Glomerular endothelial cell (primary cell): ENCODE measurements at regions not wholly inside any gene's neighbourhood (a gene's known extent, or its start where the extent isn't known, plus 50 kb on each side); places are given as distances from the start of the nearest gene placed in this dataset.
"Not testable (repeated sequence)": the region's sequence is repeated elsewhere in the genome, so short reads cannot be mapped to it uniquely, and the experiment has no call there.

Experiments used
- DNase-seq: peaks from one replicate; pipeline ENCODE4 v3.0.0-alpha.2; 2011; ENCODE audit warnings: low read depth, low spot score; ENCODE audit errors: extremely low read depth

- no peak for DNase-seq
Observed at GRCh38 chr9:78437806-78438205, 140.9 kb downstream of the PSAT1 start.

- no peak for DNase-seq
Observed at GRCh38 chr9:78438211-78438610, 141.3 kb downstream of the PSAT1 start.

GRCh38 chr9:78438780-78439179 is 141.9 kb downstream of the PSAT1 start:
- DNase-seq: no peak

- DNase-seq: peak; percentile 65
Observed at GRCh38 chr9:78439190-78439865, 142.4 kb downstream of the PSAT1 start.

- DNase-seq: no peak
Observed at GRCh38 chr9:78439866-78440830, 143.2 kb downstream of the PSAT1 start.

- DNase-seq: no peak
Observed at GRCh38 chr9:78441396-78441795, 144.5 kb downstream of the PSAT1 start.

- no peak for DNase-seq
Observed at GRCh38 chr9:78441822-78442431, 145.0 kb downstream of the PSAT1 start.

GRCh38 chr9:78442577-78442976 is 145.7 kb downstream of the PSAT1 start:
- not testable (repeated sequence) for DNase-seq

- no peak for DNase-seq
Observed at GRCh38 chr9:78443946-78444345, 147.0 kb downstream of the PSAT1 start.

GRCh38 chr9:78448960-78449673 is 152.2 kb downstream of the PSAT1 start:
- no peak for DNase-seq

GRCh38 chr9:78453450-78453849 is 156.5 kb downstream of the PSAT1 start:
- no peak for DNase-seq

- DNase-seq: no peak
Observed at GRCh38 chr9:78462611-78463010, 165.7 kb downstream of the PSAT1 start.

GRCh38 chr9:78463750-78464149 is 166.8 kb downstream of the PSAT1 start:
- DNase-seq: no peak

- no peak for DNase-seq
Observed at GRCh38 chr9:78468231-78468630, 171.3 kb downstream of the PSAT1 start.

GRCh38 chr9:78468974-78469576 is 172.2 kb downstream of the PSAT1 start:
- DNase-seq: no peak

- no peak for DNase-seq
Observed at GRCh38 chr9:78470216-78470615, 173.3 kb downstream of the PSAT1 start.

- DNase-seq: no peak
Observed at GRCh38 chr9:78470741-78471140, 173.8 kb downstream of the PSAT1 start.

- no peak for DNase-seq
Observed at GRCh38 chr9:78472111-78472510, 175.2 kb downstream of the PSAT1 start.

GRCh38 chr9:78479441-78479840 is 182.5 kb downstream of the PSAT1 start:
- no peak for DNase-seq

- no peak for DNase-seq
Observed at GRCh38 chr9:78486661-78487060, 189.7 kb downstream of the PSAT1 start.
